Left ventricle myocardium inferior (tissue), 1 donor: ENCODE measurements at regions not wholly inside any gene's neighbourhood (a gene's known extent, or its start where the extent isn't known, plus 50 kb on each side); places are given as distances from the start of the nearest gene placed in this dataset.

Experiments used
- DNase-seq: peaks from one replicate; pipeline ENCODE4 v3.0.0-alpha.2; 2020
- H3K27ac ChIP-seq: fragments of 200-600 bp; replicated peaks from 2 replicates; pipeline ENCODE4 v1.8.0; 2021
- H3K27me3 ChIP-seq: fragments of 200-600 bp; 2 replicates; pipeline ENCODE4 v1.8.0; 2021; ENCODE audit warnings: low read depth
- H3K36me3 ChIP-seq: fragments of 200-600 bp; 2 replicates; pipeline ENCODE4 v1.8.0; 2021
- H3K4me1 ChIP-seq: fragments of 200-600 bp; 2 replicates; pipeline ENCODE4 v1.8.0; 2021
- H3K4me3 ChIP-seq: fragments of 200-600 bp; 2 replicates; pipeline ENCODE4 v1.8.0; 2021; ENCODE audit warnings: mild to moderate bottlenecking, moderate library complexity
- H3K9me3 ChIP-seq: fragments of 200-600 bp; replicated peaks from 2 replicates; pipeline ENCODE4 v1.8.0; 2021
- CTCF ChIP-seq: fragments of 200-600 bp; IDR thresholded peaks from 2 replicates; pipeline ENCODE4 v1.8.0; 2021; ENCODE audit warnings: antibody characterized with exemption, mild to moderate bottlenecking, borderline replicate concordance
- intact Hi-C: fragments of 100-400 bp; cut with micrococcal nuclease; formaldehyde crosslinking; loops from one replicate; pipeline ENCODE4 v1.11.0; 2022
- donor health status: DM: no; HTN: yes; CAD: no; lungs with severe emphysema.

GRCh38 chrX:20454117-20454516 lies 187.4 kb upstream of the RPS6KA3 start:
- intact Hi-C loops: no loop called here
- Histone ChIP-seq H3K27ac (no peak overlapping the region), H3K36me3 (no peaks in the 10 kb centered on the region), H3K27me3 (no peaks in the 10 kb centered on the region), H3K4me1 (no peaks in the 10 kb centered on the region), H3K4me3 (no peak overlapping the region), H3K9me3 (no peaks in the 10 kb centered on the region)
- DNase-seq: no peak
- no peak for TF ChIP-seq CTCF

GRCh38 chrX:20452487-20452886 lies 185.8 kb upstream of the RPS6KA3 start:
- no peaks in the 10 kb centered on the region for H3K36me3 ChIP-seq
- DNase-seq: no peak
- no peak for TF ChIP-seq CTCF
- no peak overlapping the region for H3K27ac ChIP-seq
- intact Hi-C loops: no loop called here
- no peak overlapping the region for H3K4me3 ChIP-seq
- H3K9me3 ChIP-seq: no peaks in the 10 kb centered on the region
- H3K27me3 ChIP-seq: no peaks in the 10 kb centered on the region
- H3K4me1 ChIP-seq: no peaks in the 10 kb centered on the region

- no peak for TF ChIP-seq CTCF
- Histone ChIP-seq H3K27ac (no peak overlapping the region), H3K27me3 (no peaks in the 10 kb centered on the region), H3K4me3 (no peak overlapping the region), H3K36me3 (no peaks in the 10 kb centered on the region), H3K4me1 (no peaks in the 10 kb centered on the region), H3K9me3 (no peaks in the 10 kb centered on the region)
- intact Hi-C loops: no loop called here
- DNase-seq: no peak
Observed at GRCh38 chrX:20451929-20452328, 185.2 kb upstream of the RPS6KA3 start.

GRCh38 chrX:20445109-20445508 lies 178.4 kb upstream of the RPS6KA3 start:
- intact Hi-C loops: no loop called here
- no peak for TF ChIP-seq CTCF
- no peaks in the 10 kb centered on the region for H3K9me3 ChIP-seq
- H3K4me3 ChIP-seq: no peak overlapping the region
- DNase-seq: no peak
- H3K4me1 ChIP-seq: no peaks in the 10 kb centered on the region
- H3K36me3 ChIP-seq: no peaks in the 10 kb centered on the region
- H3K27ac ChIP-seq: no peak overlapping the region
- no peaks in the 10 kb centered on the region for H3K27me3 ChIP-seq

GRCh38 chrX:20442597-20442996 lies 175.9 kb upstream of the RPS6KA3 start:
- peak; percentile 79 for DNase-seq
- Histone ChIP-seq H3K36me3 (no peaks in the 10 kb centered on the region), H3K4me3 (no peak overlapping the region), H3K27ac (no peak overlapping the region), H3K9me3 (no peaks in the 10 kb centered on the region), H3K4me1 (no peaks in the 10 kb centered on the region), H3K27me3 (no peaks in the 10 kb centered on the region)
- TF ChIP-seq CTCF: peak; percentile 67
- intact Hi-C loops: loop anchor here (5.0 kb wide), 1 partner anchor 190 kb away; no protein-coding TSS in a partner anchor

GRCh38 chrX:20441123-20441522 lies 174.4 kb upstream of the RPS6KA3 start:
- intact Hi-C loops: loop anchor here (5.0 kb wide), 1 partner anchor 189 kb away; no protein-coding TSS in a partner anchor
- no peak overlapping the region for H3K4me3 ChIP-seq
- no peaks in the 10 kb centered on the region for H3K4me1 ChIP-seq
- no peak overlapping the region for H3K27ac ChIP-seq
- H3K36me3 ChIP-seq: no peaks in the 10 kb centered on the region
- DNase-seq: no peak
- no peaks in the 10 kb centered on the region for H3K27me3 ChIP-seq
- no peaks in the 10 kb centered on the region for H3K9me3 ChIP-seq
- TF ChIP-seq CTCF: no peak
